GM18526 (cell line): ENCODE measurements at regions not wholly inside any gene's neighbourhood (a gene's known extent, or its start where the extent isn't known, plus 50 kb on each side); places are given as distances from the start of the nearest gene placed in this dataset.

Source experiments
- POLR2A ChIP-seq: IDR thresholded peaks from 3 replicates; pipeline ENCODE4 v1.6.1; 2011; ENCODE audit not compliant: insufficient read length; ENCODE audit errors: extremely low read depth

DNA sequence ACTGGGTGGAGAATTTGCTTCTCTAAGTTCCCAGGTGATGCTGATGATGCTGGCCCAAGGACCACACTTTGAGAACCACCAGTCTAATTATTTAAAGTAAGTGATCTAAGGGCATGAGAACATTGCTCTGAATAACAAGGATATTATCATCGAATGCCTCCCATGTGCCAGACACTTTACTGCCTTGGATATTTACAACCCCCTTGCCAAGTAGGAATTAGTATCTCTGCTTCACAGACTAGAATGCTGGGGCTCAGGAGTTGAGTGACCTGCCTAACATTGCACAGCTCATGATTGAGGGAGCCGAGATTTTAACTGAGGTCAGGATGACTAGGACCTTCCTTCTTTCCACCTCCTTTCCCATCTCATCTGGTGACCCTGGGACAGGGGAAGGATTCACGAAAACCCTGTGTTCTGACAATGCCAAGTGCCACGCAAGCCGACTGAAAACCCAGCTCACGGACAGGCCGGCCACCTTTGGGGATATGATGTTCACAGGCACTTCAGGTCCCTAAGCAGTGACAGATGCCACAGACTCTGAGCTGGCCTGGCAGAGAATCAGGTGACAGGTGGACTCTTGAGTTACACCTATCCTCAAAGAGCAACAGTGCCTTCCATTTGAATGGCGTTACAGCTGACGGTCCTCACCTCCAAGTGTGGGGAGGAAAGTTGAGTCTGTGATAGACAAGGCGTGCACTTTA lies 230.7 kb downstream of the TOMM20 start:
- TF ChIP-seq POLR2A: no peak

DNA sequence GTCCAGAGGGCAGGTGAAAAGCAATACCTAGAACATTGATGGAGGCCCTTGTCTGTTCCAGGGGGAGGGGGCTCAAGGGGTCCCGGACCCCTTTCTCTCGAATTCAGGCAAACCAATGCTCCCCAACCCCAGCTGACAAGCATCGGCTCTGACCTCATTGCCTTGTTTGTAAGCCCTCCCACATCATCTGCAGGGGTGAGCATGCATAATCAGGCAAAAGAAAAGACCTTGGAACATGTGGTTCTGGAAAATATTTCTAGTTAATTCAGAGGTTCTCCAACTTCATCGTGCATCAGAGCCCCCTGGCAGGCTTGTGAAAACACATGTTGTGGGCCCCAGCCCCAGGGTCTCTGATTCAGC lies 231.3 kb downstream of the TOMM20 start:
- no peak for TF ChIP-seq POLR2A

- TF ChIP-seq POLR2A: no peak
Measured at GRCh38 chr1:234896477-234897389, 231.9 kb downstream of the TOMM20 start.

DNA sequence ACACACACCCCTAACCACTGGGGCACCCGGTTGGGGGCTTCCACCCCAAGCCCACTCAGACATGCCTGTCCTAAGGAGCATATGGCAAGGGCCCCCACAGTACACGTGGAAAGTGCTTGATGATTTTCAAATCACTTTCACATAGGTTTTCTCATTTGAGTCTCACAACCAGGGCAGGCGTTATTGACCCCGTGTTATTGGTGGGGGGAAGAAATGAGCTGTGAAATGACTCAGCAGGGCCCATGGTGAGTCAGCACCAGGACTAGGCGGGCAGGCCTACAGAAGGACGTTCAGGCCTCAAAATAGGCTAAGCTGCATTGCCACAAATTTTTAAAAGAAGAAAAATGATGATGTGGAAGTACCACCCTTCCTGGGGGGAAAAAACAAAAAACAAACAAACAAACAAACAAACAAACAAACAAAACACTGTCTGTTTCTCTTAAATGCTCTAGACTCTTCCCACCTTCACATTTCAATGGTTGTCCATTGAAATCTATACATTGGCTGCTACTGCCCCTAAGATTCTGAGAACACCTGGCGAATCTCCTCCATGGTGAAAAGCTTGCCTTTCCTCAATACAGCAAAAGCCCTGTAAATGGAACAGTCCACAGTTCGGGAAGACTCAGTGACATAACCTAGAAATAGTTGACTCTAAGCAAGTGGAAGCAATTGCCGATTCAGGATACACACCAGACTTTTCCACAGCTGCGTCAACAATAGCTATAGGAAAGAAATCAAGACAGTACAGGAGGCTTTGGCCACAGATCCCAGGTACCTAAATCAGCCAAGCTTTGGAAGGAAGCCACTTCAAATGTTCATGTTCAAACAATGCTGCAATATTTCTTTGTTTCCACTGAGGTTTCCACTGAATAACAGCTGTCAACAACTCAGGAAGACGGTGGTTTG lies 234.7 kb downstream of the TOMM20 start:
- TF ChIP-seq POLR2A: no peak

DNA sequence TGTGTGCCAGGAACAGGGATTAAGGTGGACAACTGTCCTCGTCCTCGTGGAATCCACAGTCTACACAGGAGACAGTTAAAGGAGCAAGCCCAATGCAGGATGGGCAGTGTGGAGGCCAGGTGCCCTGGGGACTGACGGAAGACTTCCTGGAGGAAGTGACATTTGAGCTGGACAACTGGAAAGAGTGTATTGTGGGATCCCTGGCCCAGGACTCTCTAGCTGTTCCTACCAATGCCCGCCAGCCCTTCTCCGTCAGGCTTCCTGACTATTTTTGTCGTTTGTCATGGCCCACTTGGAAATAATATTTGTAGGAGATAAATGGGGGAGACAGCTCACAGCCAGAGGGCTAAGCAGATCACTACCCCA lies 235.3 kb downstream of the TOMM20 start:
- no peak for TF ChIP-seq POLR2A

DNA sequence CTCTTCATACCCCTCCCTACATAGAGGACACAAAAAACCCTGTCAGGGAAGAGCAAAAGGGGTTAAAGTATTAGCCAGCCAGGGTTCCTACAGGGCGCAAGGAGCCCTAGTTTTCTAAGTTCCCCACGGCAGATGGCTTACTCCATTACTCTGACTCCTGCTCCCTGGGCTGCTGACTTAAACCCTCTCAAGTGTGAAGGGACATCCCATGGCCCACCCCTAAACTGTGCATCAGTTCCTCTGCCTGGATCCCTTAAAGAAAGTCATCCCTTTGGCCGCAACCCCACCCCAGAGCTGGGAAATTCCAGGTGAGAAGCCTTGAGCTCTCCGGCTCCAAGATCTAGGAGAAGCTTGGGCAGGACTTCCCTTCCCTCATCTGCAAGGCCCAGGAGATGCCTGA lies 236.0 kb downstream of the TOMM20 start:
- no peak for TF ChIP-seq POLR2A

DNA sequence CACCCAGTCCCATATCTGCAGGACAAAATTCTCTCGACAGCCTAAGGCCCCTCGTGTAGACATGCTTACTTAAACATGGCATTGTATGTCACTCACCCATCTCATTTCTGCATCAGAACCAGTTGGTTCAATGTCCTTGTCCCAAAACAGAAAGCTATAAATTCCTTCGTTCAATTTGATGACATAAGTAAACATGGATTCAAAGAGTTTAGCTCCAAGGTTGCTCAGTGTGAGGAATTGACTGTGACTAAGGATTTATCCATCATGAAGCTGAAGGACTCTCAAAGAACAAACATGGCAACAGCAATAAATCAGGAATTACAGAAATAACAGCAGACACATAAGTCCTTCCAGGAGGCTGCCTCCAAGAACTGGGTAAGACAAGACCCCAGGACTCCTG lies 237.2 kb downstream of the TOMM20 start:
- no peak for TF ChIP-seq POLR2A

DNA sequence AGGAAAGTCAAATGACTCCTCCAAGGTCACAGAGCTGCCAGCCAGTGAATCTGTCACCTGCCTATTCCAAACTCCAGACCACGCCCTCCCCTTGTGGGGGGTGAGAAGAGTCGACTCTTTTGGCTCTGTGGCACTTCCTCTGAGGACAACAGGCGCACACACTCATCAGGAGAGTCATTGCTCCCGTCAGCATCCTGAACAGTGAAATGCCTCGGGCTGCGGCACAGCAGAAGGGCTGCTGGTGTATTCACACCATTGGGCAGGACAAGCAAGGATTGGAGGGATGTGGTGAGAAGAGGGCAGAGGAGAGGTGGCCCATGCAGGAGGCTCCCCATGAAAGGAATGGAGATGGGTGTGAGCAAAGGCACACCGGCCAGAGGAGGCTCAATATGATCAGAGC lies 239.0 kb downstream of the TOMM20 start:
- no peak for TF ChIP-seq POLR2A

DNA sequence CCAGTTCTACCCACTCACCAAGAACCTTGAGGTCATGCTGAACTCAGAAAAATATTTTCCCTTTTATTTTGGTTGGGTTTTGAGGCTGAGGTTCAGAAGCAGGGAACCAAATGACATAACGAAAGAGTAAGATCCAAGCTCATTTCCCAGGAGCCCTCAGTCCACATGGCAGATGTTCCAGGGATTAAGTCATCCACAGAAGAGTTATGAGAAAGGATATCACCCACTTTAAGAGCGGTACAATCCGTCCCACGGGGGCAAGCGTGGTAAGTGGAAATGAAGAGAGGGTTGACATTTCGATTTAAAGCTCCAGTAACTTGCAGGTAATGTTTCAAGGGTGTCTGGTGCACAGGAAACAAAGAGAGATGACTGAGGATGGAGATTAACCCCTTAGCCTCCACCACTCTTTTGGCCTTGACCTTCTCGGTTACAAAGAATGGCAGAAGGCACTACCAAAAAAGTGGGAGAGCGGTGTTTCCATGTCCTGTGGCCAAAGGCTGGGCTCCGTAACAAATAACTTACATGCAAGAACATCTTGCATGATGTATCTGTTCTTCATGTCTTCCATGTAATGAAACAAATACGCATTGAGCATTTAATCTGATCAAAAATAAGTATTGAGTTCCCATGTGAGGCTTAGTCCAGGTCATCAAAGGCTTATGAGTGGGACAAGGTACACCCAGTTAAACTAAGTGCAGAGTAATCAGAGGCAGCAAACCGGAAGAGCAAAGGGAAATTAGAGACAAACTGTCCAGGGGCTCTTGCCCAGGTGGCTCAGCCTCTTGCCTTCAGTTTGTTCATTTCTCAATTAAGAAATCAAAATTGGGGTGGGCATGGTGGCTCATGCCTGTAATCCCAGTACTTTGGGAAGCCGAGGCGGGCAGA lies 241.4 kb downstream of the TOMM20 start:
- no peak for TF ChIP-seq POLR2A

GRCh38 chr1:234886081-234886984 lies 242.3 kb downstream of the TOMM20 start:
- no peak for TF ChIP-seq POLR2A

- TF ChIP-seq POLR2A: no peak
Measured at GRCh38 chr1:234885601-234886000, 243.0 kb downstream of the TOMM20 start.

GRCh38 chr1:234884701-234885100 lies 243.9 kb downstream of the TOMM20 start:
- no peak for TF ChIP-seq POLR2A

DNA sequence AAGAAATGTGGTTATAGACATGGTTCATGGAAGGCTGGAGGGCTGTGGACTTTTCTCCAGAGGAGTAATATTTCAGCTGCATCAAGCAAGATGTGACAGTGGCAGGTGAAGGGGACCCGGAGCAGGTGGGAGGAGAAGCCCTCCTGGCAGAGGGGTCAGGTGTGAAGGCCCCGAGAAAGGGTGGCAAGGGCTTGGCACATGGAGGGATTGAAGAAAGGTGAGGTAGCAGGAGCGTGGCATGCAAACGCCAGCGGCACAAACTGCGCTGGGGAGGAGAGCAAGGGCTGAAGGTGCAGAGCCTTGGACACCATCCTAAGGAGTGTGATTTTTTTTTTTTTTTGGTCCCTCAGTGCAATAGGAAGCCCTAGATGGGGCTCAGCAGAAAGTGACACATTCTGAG lies 244.6 kb downstream of the TOMM20 start:
- TF ChIP-seq POLR2A: no peak

DNA sequence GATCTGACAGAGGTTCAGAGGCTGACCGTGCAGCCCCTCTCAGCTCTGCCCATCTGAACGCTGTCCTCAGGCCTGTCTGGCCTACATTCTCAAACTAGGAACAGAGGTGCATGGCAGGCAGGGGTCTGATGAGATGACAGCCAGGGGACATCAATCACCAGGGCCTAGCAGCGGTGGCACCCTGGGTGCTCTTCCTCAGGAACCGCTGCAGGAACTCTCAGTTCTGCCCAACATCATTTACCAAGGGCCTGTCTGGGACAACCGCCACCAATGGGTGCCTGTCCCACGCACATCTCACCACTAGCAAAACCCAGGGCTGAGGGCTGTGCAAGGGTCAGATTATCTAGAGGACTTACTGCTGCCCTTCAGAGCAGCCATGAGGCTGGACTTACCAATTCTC lies 245.7 kb downstream of the TOMM20 start:
- TF ChIP-seq POLR2A: no peak
